Body of pancreas (tissue), 4 donors: ENCODE measurements at regions not wholly inside any gene's neighbourhood (a gene's known extent, or its start where the extent isn't known, plus 50 kb on each side); places are given as distances from the start of the nearest gene placed in this dataset. TPM values are rescaled to one million over a fixed set of nuclear protein-coding genes. Genes with fewer than 3 reads are reported as not detected.

Experiments used
- ATAC-seq: fragments of 150-250 bp; one replicate; pipeline ENCODE4 v1.9.1; 2016
- DNase-seq, 4 donors: peaks; one replicate each; pipeline ENCODE4 v3.0.0-alpha.2; 2019
- H3K27ac ChIP-seq, 4 donors: fragments of 200-600 bp; sonication (generic); 1 replicate in 3 of 4; 2 replicates in 1 of 4; pipeline versions ENCODE4 v1.5.1 to v1.6.1; 2016 to 2019; ENCODE audit warnings: mild to moderate bottlenecking in 1 of 4, mixed read lengths in 1 of 4, moderate library complexity in 1 of 4
- H3K27me3 ChIP-seq, 2 donors: fragments of 200-600 bp; sonication (generic); one replicate each; pipeline ENCODE4 v1.6.0; 2016; ENCODE audit warnings: mild to moderate bottlenecking in 1 of 2
- H3K36me3 ChIP-seq, 2 donors: fragments of 200-600 bp; sonication (generic); replicated peaks in 1 of 2; 2 replicates each; pipeline ENCODE4 v1.5.1; 2016; ENCODE audit warnings: low read depth in 2 of 2; ENCODE audit not compliant: insufficient read depth in 1 of 2
- H3K4me1 ChIP-seq: fragments of 200-600 bp; sonication (generic); one replicate; pipeline ENCODE4 v1.6.0; 2016
- H3K4me3 ChIP-seq, 2 donors: fragments of 200-600 bp; sonication (generic); 1 replicate in 1 of 2; 2 replicates in 1 of 2; pipeline ENCODE4 v1.5.1; 2016 to 2019
- H3K9me3 ChIP-seq, 3 donors: fragments of 200-600 bp; sonication (generic); 1 replicate in 2 of 3; 2 replicates in 1 of 3; pipeline ENCODE4 v1.5.1; 2016
- CTCF ChIP-seq, 7 experiments: fragments of 450-650 bp in 4 of 7; fragments of 200-600 bp in 3 of 7; sonication (generic) in 3 of 7; IDR thresholded peaks; one replicate each; pipeline ENCODE4 v1.5.1; 2016 to 2019; ENCODE audit warnings: antibody characterized with exemption in 7 of 7
- POLR2A ChIP-seq, 3 donors: fragments of 450-650 bp; IDR thresholded peaks; one replicate each; pipeline ENCODE4 v1.6.1; 2016; ENCODE audit warnings: antibody characterized with exemption in 3 of 3, mild to moderate bottlenecking in 2 of 3
- WGBS, 2 donors: methylation state at CpG; one replicate each; pipeline ENCODE4 v1.1.5; 2017; 5-methylcytosine and 5-hydroxymethylcytosine counted together
- intact Hi-C: fragments of 100-400 bp; cut with DNase I; formaldehyde crosslinking; loops from one replicate; pipeline ENCODE4 v1.15.1; 2023
- microRNA-seq, 2 donors: library from miRNA; unstranded; fragments of <30 nt; microRNA quantifications; one replicate each; pipeline ENCODE4, GENCODE V29; 2016; ENCODE audit warnings: borderline number of aligned reads in 2 of 2, borderline replicate concordance in 2 of 2
- small RNA-seq: library from RNA; depleted of rRNA; stranded (forward); fragments of <200 nt; gene quantifications from one replicate; pipeline ENCODE3, GENCODE V24; 2016

- Histone ChIP-seq H3K9me3 (peaks cover 0 to 33% (median 0%) of the 10 kb centered on the region in 3 donors), H3K4me3 (no peak overlapping the region), H3K27ac (no peak overlapping the region), H3K36me3 (no peaks in the 10 kb centered on the region), H3K4me1 (no peaks in the 10 kb centered on the region), H3K27me3 (no peaks in the 10 kb centered on the region)
- intact Hi-C loops = no loop called here
- ATAC-seq (no peak), DNase-seq (no peak)
- WGBS, 2 donors = 89 to 92% methylated on average over 7 of the region's 7 CpGs
- TF ChIP-seq CTCF (IDR thresholded peaks at IDR 0.05) (no peak), POLR2A (IDR thresholded peaks at IDR 0.05) (no peak)
Observed at GRCh38 chr3:118842147-118842863, 192.3 kb downstream of the IGSF11 start.

GRCh38 chr3:118846176-118846575 is 188.5 kb downstream of the IGSF11 start:
- 61 to 69% methylated on average over 6 to 7 of the region's 7 CpGs for WGBS, 2 donors
- Histone ChIP-seq H3K9me3 (peaks cover 0 to 12% (median 0%) of the 10 kb centered on the region in 3 donors), H3K4me3 (no peak overlapping the region), H3K27ac (no peak overlapping the region), H3K27me3 (no peaks in the 10 kb centered on the region), H3K36me3 (no peaks in the 10 kb centered on the region), H3K4me1 (no peaks in the 10 kb centered on the region)
- TF ChIP-seq POLR2A (IDR thresholded peaks at IDR 0.05) (no peak), CTCF (IDR thresholded peaks at IDR 0.05) (no peak)
- DNase-seq = no peak
- intact Hi-C loops = no loop called here
- ATAC-seq = no peak

Small RNA genes lying in the stretch of these regions (microRNA-seq; reads per million reads assigned to microRNA genes)
- 0 reads per million in 2 donors for gene MIR4447

Small RNA genes lying in the stretch of these regions (small RNA-seq; reads per million reads assigned to genes)
- not detected for gene MIR4447
- not detected for gene RF01884
- not detected for gene RNU5E-8P
- gene RNU6-1200P = not detected
